K562 (cell line): ENCODE measurements at regions not wholly inside any gene's neighbourhood (a gene's known extent, or its start where the extent isn't known, plus 50 kb on each side); places are given as distances from the start of the nearest gene placed in this dataset.

ENCODE experiments used
- FOXA1 ChIP-seq: fragments of 450-650 bp; IDR thresholded peaks from 2 replicates; pipeline ENCODE4 v1.6.1; 2016; ENCODE audit warnings: mild to moderate bottlenecking, borderline replicate concordance
- FOXK2 ChIP-seq, 2 experiments: fragments of 450-650 bp; IDR thresholded peaks in 1 of 2; conservative IDR thresholded peaks in 1 of 2; 2 replicates each; pipeline ENCODE4 v1.6.1; 2016; ENCODE audit warnings: low read depth in 2 of 2, mild to moderate bottlenecking in 1 of 2
- HDGF ChIP-seq: fragments of 450-650 bp; IDR thresholded peaks from 2 replicates; pipeline ENCODE4 v1.6.1; 2016
- JUND ChIP-seq, 2 experiments: IDR thresholded peaks; 2 replicates in 1 of 2; 3 replicates in 1 of 2; pipeline ENCODE4 v1.6.1; 2011; ENCODE audit warnings: borderline replicate concordance in 2 of 2, low read depth in 2 of 2, low read length in 2 of 2, improper control_type of control experiment in 1 of 2, missing biosample characterization in 1 of 2, missing genetic modification characterization in 1 of 2, missing genetic modification reagents in 1 of 2
- POLR2A ChIP-seq: fragments of 450-650 bp; conservative IDR thresholded peaks from 2 replicates; pipeline ENCODE4 v1.6.1; 2016
- REST ChIP-seq, 2 experiments: fragments of 450-650 bp; formaldehyde crosslinking in 1 of 2; IDR thresholded peaks; 2 replicates each; pipeline versions ENCODE4 v1.4.0 to v1.6.1; 2014 to 2020; ENCODE audit warnings: mild to moderate bottlenecking in 2 of 2, borderline replicate concordance in 1 of 2, low read depth in 1 of 2
- SMAD3 ChIP-seq: fragments of 450-650 bp; formaldehyde crosslinking; conservative IDR thresholded peaks from 2 replicates; pipeline ENCODE4 v1.4.0; 2020; ENCODE audit warnings: mild to moderate bottlenecking
- ZBTB26 ChIP-seq: fragments of 450-650 bp; formaldehyde crosslinking; IDR thresholded peaks from 2 replicates; pipeline ENCODE4 v1.4.0; 2022; ENCODE audit warnings: missing genetic modification characterization
- ZNF175 ChIP-seq: fragments of 200-800 bp; sonication (Bioruptor generic); IDR thresholded peaks from 2 replicates; pipeline ENCODE4 v1.6.1; 2016; ENCODE audit warnings: low read depth, mild to moderate bottlenecking, missing genetic modification characterization, missing compliant biosample characterization
- ZNF311 ChIP-seq: fragments of 250-450 bp; sonication (Bioruptor Pico); IDR thresholded peaks from 2 replicates; pipeline ENCODE4 v1.4.0; 2020; ENCODE audit warnings: mild to moderate bottlenecking, moderate library complexity
- TF ChIP-seq, protein P1 (sequence below): sonication (generic); formaldehyde crosslinking; IDR thresholded peaks from 2 replicates; pipeline ENCODE4 v1.8.0; 2022; ENCODE audit warnings: mild to moderate bottlenecking, missing genetic modification reagents
- TF ChIP-seq, protein P2 (sequence below), 3 experiments: IDR thresholded peaks in 2 of 3; conservative IDR thresholded peaks in 1 of 3; 2 replicates each; pipeline ENCODE4 v1.5.1; 2011 to 2012; ENCODE audit warnings: low read length in 3 of 3, mild to moderate bottlenecking in 3 of 3, control low read depth in 2 of 3, improper control_type of control experiment in 1 of 3, inconsistent platforms in 1 of 3, low read depth in 1 of 3, mixed read lengths in 1 of 3, moderate library complexity in 1 of 3; ENCODE audit not compliant: insufficient read depth in 2 of 3
- TF ChIP-seq, protein P3 (sequence below): fragments of 150-350 bp; IDR thresholded peaks from 2 replicates; pipeline ENCODE4 v1.6.1; 2014; ENCODE audit warnings: low read depth, mild to moderate bottlenecking, low read length, borderline replicate concordance

GRCh38 chr15:38810686-38811085 is 246.1 kb upstream of the RASGRP1 start:
- no peak for TF ChIP-seq HDGF
- no peak for TF ChIP-seq REST (IDR thresholded peaks at IDR 0.05; ENCODE audit: borderline replicate concordance)
- TF ChIP-seq REST (CRISPR knock-in tag; IDR thresholded peaks at IDR 0.05; ENCODE audit: low read depth) = no peak
- no peak for TF ChIP-seq FOXK2 (conservative IDR thresholded peaks at IDR 0.05 in 1 of 2, IDR thresholded peaks at IDR 0.05 in 1 of 2; ENCODE audit: low read depth in 2 of 2)
- TF ChIP-seq ZNF311 = no peak
- TF ChIP-seq, protein P1, sequence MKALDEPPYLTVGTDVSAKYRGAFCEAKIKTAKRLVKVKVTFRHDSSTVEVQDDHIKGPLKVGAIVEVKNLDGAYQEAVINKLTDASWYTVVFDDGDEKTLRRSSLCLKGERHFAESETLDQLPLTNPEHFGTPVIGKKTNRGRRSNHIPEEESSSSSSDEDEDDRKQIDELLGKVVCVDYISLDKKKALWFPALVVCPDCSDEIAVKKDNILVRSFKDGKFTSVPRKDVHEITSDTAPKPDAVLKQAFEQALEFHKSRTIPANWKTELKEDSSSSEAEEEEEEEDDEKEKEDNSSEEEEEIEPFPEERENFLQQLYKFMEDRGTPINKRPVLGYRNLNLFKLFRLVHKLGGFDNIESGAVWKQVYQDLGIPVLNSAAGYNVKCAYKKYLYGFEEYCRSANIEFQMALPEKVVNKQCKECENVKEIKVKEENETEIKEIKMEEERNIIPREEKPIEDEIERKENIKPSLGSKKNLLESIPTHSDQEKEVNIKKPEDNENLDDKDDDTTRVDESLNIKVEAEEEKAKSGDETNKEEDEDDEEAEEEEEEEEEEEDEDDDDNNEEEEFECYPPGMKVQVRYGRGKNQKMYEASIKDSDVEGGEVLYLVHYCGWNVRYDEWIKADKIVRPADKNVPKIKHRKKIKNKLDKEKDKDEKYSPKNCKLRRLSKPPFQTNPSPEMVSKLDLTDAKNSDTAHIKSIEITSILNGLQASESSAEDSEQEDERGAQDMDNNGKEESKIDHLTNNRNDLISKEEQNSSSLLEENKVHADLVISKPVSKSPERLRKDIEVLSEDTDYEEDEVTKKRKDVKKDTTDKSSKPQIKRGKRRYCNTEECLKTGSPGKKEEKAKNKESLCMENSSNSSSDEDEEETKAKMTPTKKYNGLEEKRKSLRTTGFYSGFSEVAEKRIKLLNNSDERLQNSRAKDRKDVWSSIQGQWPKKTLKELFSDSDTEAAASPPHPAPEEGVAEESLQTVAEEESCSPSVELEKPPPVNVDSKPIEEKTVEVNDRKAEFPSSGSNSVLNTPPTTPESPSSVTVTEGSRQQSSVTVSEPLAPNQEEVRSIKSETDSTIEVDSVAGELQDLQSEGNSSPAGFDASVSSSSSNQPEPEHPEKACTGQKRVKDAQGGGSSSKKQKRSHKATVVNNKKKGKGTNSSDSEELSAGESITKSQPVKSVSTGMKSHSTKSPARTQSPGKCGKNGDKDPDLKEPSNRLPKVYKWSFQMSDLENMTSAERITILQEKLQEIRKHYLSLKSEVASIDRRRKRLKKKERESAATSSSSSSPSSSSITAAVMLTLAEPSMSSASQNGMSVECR (CRISPR knock-in tag) = no peak
- TF ChIP-seq, protein P2, sequence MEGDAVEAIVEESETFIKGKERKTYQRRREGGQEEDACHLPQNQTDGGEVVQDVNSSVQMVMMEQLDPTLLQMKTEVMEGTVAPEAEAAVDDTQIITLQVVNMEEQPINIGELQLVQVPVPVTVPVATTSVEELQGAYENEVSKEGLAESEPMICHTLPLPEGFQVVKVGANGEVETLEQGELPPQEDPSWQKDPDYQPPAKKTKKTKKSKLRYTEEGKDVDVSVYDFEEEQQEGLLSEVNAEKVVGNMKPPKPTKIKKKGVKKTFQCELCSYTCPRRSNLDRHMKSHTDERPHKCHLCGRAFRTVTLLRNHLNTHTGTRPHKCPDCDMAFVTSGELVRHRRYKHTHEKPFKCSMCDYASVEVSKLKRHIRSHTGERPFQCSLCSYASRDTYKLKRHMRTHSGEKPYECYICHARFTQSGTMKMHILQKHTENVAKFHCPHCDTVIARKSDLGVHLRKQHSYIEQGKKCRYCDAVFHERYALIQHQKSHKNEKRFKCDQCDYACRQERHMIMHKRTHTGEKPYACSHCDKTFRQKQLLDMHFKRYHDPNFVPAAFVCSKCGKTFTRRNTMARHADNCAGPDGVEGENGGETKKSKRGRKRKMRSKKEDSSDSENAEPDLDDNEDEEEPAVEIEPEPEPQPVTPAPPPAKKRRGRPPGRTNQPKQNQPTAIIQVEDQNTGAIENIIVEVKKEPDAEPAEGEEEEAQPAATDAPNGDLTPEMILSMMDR (IDR thresholded peaks at IDR 0.05 in 2 of 3, conservative IDR thresholded peaks at IDR 0.05 in 1 of 3; ENCODE audit: insufficient read depth in 2 of 3, low read depth in 1 of 3, low read length in 3 of 3) = no peak
- TF ChIP-seq ZBTB26 (CRISPR knock-in tag) = no peak
- no peak for TF ChIP-seq JUND (IDR thresholded peaks at IDR 0.05; ENCODE audit: borderline replicate concordance, low read depth, low read length)
- TF ChIP-seq JUND (tag; IDR thresholded peaks at IDR 0.05; ENCODE audit: borderline replicate concordance, low read depth, low read length) = no peak
- TF ChIP-seq SMAD3 (CRISPR knock-in tag) = no peak
- TF ChIP-seq POLR2A = no peak
- no peak for TF ChIP-seq FOXA1
- TF ChIP-seq, protein P3, sequence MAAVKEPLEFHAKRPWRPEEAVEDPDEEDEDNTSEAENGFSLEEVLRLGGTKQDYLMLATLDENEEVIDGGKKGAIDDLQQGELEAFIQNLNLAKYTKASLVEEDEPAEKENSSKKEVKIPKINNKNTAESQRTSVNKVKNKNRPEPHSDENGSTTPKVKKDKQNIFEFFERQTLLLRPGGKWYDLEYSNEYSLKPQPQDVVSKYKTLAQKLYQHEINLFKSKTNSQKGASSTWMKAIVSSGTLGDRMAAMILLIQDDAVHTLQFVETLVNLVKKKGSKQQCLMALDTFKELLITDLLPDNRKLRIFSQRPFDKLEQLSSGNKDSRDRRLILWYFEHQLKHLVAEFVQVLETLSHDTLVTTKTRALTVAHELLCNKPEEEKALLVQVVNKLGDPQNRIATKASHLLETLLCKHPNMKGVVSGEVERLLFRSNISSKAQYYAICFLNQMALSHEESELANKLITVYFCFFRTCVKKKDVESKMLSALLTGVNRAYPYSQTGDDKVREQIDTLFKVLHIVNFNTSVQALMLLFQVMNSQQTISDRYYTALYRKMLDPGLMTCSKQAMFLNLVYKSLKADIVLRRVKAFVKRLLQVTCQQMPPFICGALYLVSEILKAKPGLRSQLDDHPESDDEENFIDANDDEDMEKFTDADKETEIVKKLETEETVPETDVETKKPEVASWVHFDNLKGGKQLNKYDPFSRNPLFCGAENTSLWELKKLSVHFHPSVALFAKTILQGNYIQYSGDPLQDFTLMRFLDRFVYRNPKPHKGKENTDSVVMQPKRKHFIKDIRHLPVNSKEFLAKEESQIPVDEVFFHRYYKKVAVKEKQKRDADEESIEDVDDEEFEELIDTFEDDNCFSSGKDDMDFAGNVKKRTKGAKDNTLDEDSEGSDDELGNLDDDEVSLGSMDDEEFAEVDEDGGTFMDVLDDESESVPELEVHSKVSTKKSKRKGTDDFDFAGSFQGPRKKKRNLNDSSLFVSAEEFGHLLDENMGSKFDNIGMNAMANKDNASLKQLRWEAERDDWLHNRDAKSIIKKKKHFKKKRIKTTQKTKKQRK = no peak
- no peak for TF ChIP-seq ZNF175 (CRISPR knock-in tag)
